NCI-H2081 treated with DMSO at 0.1 percent for 48 hours (cell line): ENCODE measurements at regions not wholly inside any gene's neighbourhood (a gene's known extent, or its start where the extent isn't known, plus 50 kb on each side); places are given as distances from the start of the nearest gene placed in this dataset.
"Not testable (repeated sequence)": the region's sequence is repeated elsewhere in the genome, so short reads cannot be mapped to it uniquely, and the experiment has no call there.

ENCODE experiments used
- DNase-seq: peaks from one replicate; lab custom pipeline; 2025; lab: John Stamatoyannopoulos, UW

DNA sequence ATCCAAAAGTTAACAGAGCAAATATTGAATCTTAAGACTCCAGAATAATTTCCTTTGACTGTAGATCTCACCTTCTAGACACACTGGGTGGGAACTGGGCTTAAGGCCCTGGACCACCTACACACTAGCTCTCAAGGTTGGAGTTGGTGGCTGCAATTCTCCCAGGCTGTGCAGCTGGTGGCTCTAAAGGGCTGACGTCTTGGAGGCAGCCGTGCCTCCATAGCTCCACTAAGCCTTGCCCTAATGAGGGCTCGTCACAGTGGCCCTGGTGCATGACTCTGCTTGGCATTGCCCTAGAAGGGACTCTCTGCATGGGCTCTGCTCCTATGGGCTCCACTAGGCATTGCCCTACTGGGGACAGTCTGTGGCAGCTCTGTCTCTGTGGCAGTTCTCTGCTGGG is 1005.2 kb downstream of the CCSER2 start:
- DNase-seq = no peak

DNA sequence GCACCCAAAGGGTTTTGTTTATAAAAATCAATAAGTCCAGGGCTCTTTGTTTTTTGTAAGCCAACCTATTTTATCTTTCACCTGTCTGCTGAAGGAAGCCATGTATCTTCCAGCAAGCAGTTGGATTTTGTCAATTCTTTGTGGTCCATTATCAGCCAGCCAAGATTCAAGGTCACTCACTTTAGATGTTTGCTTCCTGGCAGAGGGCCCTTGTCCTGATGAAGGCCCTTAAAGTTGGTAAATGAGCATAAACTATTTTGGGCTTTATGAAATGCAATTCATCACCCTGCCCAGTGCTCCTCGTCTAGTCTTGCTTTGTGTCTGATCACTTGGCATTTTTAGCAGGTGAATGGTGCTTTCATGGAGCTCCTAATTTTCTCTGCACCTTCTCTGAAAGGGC is 1004.2 kb downstream of the GRID1 start:
- DNase-seq = no peak

DNA sequence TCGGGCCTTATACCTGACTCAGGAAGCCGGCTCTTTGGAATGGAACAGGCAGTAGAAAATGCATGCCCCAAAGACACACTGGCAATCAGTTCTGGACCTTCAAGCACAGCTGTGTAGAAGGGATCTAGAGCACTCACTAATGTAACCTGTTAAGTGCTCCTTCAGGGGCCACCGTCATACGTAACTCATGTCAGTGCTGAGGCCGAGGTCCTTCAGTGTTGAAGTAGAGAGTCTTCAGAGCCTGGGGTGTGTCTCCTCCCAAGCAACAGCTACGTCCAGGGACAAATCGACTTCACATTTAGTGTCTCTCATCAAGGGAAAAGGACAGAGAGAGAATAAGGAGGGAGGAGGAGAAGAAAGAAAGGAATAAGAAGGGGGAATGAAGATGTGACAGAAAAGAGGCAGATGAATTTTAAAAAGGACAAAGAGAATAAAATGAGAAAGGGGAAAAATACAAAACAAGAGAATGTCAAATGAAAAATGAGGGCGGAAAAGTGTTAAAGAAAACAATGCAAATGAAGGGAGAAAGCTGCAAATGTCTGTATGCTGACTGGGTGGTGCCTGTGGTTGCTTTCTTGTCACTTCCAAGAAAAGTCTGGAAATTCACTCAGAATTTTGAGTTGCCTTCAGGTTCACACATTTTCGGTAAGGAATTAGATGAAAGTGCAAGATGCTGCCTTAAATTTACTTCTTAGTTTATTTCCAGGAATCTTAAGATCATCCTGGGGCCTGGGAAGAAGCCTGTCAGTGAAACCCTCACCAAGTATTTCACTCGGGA is 989.4 kb downstream of the GRID1 start:
- DNase-seq = no peak

DNA sequence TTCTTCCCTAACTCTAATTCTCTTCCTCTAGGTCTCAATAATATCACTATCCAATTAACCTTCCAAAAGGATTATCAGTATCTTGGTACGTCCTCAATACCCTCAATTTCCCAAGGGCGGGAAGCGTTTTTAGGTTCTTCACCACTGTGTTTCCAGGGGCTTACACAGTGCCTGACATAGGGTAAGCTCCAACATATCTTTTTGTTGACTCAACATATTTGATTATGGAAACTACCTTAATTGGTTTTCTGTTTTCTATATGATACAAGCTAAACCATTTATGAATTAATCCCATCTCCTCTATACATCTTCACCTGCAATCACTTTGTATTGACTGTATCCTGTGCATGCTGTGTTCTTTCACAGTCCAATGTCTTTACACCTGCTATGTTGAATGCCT is 987.3 kb downstream of the GRID1 start:
- no peak for DNase-seq

DNA sequence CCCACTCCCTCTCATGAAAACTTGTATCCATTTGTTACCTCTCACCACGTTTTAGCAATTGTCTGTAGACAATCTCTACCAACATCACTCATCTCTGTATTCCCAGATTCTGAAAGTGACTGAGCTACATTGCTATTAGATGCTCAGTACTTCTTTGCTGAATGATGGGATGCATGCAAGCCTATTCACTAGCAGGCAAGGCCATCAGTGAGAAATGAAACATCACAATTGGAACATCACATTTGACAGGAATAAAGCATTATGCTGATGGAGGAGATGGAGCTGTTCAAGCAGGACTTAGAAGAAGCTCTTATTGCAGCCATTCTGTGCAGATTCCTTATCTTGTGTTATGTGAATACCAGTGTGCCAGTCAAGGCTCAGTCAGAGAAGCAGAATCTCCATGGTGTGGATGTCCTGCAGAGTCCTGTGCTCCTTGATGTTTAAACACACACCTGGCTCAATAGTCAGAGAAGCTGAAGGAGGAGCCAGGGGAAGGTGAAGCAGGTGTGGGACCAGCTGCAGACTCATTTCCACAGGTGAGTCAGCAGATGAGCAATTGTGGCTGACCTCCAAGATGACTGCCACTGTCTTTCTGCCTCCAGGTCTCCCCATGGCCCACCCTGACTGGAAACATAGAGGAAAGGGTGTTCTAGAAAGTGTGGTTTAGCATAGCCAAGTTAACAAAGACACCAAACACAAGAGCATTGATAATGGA is 965.5 kb downstream of the GRID1 start:
- no peak for DNase-seq

DNA sequence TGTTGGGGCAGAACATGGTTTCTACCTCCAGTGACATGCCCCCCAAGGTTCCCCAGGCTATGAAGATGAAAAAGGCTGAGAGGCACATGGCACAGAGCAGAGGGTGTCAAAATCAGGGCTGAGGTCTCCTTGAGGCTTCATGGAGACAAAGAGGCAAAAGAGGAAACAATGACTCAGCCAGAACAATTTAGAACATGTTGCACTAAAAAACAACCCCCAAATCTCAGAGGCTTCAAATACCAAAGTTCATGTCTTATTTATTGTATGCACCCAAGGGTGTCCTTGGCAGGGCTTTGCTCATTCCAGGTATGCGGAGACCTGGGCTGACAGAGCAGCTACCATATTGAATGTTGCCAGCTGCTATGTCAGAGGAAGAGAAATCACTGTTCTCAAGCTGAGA is 964.1 kb downstream of the GRID1 start:
- DNase-seq = no peak

DNA sequence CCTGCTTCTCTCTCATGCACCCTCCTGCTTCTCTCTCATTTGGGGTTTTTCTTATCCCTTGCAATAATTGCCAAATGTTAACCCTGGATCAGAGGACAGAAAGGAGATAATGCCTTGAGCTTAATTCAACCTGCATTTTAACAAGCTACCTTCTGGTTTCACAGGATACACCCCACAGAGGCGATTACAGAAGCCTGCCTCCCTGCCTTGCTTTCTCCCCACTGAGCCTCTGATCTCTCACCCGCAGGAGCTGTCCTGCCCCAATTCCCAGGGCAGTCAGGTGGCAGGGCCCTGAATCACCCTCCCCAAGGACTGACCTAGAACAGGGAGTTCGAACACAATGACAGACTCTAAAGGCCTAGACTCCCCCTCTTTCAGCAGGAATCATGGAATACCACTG is 959.5 kb downstream of the GRID1 start:
- no peak for DNase-seq

DNA sequence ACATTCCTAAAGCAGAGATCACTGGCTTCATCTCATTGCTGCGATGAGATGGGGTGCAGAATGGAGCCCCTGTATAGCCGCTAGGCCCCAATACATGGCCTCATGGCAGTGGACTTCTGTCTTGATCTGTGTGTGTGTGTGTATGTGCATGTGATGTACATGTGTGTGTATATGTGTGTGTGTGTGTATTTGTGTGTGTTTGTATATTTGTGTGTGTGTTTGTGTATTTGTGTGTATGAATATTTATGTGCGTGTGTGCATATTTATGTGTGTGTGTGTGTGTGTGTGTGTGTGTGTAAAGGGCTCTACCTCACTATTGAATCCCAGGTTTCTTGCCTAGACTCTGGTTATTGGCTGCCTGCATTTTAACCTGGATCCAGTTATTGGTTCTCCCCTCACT is 958.2 kb downstream of the GRID1 start:
- DNase-seq = no peak

DNA sequence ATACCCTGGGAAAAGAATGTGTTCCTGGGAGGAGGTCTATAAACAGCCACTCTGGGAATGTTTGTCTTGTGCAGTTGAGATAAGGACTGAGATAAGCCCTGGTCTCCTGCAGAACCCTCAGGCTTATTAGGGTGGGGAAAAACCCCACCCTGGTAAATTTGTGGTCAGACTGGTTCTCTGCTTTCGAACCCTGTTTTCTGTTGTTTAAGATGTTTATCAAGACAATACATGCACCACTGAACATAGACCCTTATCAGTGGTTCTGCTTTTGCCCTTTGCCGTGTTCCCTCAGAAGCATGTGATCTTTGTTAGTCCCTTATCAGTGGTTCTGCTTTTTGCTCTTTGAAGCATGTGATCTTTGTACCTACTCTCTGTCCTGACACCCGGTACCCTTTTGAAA is 956.0 kb downstream of the GRID1 start:
- DNase-seq = not testable (repeated sequence)

DNA sequence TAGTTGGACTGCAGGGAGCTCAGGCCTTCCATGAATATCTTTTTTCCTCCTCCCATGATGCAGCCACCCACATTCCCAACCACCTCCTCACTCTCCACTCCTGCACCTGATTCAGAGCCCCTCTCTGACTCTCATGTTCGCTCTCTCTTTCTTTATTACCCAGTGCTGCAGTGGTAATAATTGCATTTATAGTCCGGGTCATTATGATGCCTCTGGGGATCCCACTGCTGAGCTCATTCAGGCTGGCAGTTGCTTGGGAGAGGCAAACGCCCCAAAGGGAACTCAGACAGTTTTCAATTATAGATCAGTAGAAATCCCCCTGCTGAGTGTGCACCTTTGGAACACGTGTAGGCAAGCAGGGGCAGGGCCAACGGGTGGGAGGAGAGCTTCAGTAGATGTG is 953.0 kb downstream of the GRID1 start:
- no peak for DNase-seq

DNA sequence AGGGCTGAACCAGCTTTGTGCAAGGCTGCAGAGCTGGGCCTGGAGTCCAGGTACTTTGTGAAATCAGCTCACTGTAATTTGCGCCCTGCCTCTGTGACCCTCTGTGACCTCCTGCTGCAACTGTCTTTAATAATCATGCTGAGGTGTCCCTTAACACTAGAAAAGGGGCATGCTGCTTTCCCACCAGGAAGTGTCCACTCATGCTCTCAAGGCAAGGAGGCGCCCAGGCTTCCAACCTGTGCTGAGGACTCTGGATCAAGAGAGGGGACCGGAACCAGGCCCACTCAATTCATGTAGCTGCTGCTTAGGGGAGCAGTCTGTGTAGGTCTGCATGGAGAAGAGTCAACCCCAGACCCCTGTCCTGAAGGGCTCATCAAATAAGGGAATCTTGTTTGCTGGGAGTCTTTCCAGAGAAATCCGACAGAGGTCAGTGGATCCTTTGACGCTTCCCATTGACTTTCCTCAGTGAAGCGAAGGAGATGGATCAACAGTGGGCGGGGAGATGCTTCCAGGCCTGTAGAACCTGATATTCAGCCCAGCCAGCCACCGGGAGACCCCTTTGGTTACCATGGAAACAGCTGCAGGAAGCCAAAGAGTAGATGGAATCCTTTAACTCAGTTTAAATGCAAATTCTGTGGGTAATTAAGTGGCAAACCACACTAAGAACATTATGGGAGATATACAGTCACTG is 945.9 kb downstream of the GRID1 start:
- no peak for DNase-seq

DNA sequence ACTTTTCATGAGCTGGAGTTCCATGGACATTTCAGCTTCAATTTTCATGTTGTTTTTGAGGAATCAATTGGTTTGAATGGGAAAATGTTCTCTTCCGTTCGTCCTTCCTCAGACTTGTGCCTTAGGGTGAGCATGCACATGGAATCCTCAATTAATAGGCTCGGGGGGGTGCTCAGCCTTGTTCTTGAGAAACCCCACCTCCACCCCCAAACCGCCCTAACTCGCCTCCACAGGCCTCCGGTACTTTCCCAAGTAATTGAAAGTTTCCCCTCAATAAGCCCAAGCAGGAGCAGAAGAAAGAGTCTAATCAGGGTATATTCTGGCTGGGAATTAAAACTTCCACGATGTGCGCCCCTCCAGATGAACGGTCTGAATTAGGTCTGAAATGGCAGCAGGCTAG is 945.2 kb downstream of the GRID1 start:
- no peak for DNase-seq

DNA sequence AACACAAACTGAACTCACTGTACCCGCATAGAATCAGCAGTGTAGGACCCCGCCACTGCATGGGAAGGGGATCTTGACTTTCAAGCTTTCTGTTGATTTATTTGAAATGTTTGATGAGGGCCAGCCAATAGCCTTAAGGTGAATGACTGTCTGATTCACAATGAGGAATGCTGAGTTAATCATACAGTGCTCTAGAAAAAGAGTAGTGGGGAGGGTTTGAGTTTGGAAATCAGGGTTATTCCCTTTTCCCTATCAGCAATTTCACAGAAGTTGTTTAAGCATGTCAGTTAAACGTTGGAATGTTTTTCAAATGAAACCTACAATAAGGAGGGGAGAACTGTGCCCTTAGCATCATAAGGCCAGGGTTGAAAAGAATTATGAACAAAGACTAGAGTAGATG is 937.5 kb downstream of the GRID1 start:
- no peak for DNase-seq

DNA sequence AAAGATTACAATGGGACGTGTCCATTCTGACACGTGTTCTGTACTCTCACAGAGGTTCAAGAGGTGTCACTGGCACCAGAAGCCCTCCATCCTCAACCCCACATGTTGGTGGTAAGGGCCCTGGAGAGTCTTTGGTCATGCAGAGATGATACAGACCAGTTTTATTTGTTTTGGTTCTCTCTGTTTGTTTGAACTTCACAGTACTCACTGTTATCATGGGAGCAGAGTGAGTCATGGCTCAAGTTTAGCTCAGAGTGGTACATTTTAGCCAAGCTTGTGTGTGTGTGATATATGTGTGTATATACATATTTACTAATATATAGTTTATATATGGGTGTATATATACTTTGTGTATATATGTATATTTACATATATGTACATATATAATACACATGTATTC is 935.6 kb downstream of the GRID1 start:
- no peak for DNase-seq

DNA sequence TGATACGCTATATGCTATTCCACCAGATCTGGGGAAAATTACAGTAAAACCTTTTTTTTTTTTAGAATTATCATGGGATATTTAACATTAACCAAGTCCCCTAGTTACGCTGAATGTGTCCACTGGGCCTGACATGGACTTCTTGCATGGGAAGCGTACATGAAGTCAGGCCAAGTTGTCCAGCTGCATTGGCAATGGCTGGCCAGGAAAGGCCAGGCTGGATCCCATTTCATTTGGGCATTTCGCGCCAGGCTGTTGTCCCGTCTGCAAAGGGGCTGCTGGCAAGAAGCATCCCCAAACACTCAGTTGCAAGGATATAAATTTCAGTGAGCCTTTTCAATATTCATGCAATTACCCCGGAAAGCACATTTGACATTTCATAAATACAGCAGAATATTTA is 933.3 kb downstream of the GRID1 start:
- DNase-seq = no peak

DNA sequence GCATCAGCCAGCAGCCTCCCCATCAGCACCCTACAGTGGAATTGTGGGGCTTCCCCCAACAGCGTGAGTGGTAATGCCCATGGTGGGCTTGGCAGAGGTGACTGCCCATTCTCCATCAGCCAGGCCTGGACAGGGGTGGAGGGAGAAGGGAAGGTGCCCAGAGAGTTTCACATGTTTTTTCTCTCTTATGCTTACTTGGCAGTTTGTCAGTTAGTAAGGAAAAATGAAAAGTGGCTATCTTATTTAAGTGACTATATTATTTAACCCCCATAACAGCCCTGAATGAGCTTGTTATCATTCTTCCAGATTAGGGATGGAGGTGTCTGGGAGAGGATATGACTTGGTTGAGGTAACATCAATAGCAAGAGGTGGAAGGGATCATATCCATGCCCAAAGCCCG is 921.7 kb downstream of the GRID1 start:
- DNase-seq = no peak

DNA sequence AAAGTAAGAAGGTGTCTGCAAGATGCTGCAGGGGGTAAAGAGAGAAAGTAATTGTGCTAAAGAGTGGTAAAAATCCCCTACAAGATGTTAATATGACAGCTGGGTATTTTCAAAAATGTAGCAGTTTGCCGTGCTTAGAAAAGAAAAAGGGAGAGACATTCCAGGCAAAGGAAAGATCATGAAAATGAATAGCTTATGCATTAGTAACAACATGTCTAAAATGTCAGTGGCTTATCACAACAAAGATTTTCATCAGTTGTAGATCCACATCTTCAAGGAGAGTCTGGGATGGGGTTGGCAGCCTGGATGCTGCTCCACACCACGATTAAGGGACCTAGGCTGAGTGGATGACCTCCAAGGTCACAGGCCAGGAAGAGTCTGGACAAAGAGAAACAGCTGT is 920.9 kb downstream of the GRID1 start:
- DNase-seq = no peak

DNA sequence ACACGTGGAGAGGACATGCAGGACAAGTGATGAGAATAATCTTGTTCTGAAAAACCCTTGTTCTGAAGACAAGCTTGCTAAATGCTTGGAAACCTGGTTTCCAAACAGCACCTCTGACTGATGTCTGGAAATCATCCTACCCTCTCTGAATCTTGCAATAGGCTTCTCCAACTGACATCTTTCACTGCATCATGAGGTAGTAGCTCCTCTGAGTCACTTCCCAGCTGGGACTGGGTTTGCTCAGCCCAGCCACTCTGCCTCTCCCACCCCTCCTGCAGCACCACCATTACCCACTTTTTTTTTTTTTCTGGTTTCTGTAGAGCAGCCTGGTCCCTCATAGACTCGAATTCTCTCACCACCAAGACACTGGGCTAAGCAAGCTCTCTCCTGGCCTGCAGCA is 919.8 kb downstream of the GRID1 start:
- DNase-seq = no peak

DNA sequence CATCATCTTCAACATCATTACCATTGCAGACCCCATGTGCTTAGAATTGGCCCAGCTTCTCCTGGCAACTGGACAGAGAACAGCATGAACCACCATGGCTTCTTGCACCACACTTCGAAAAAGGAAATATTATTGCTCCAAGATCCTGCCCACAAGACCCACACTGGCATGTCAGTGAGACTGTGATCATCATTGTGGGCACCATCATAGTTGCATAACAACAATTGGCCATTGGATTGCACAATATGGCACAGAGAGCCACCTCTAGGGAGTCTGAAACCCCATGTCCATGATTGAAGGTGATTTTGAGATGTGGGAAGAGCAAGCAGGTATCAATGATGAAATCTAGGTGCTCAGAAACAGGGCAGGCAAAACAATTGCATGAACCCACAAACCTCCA is 918.9 kb downstream of the GRID1 start:
- DNase-seq = no peak

DNA sequence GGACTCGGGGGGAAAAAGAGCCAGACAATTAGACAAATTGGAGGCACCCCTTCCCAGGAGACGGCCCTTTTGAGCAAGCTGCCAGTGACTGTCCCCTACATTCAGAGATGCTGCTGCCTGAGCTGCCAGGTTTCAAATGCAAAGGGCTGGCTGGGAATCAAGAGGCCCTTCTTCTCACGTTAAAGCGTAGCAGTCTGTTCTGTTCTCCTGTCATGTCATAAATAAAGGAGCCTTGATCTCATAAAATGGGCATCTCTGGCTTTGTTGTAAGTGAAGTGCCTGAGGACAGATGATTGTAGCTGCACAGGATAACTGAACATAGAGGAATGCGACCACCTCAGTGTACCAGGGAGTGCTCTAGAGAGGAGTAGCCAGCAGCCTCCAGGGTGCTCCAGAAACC is 917.9 kb downstream of the GRID1 start:
- DNase-seq = no peak

DNA sequence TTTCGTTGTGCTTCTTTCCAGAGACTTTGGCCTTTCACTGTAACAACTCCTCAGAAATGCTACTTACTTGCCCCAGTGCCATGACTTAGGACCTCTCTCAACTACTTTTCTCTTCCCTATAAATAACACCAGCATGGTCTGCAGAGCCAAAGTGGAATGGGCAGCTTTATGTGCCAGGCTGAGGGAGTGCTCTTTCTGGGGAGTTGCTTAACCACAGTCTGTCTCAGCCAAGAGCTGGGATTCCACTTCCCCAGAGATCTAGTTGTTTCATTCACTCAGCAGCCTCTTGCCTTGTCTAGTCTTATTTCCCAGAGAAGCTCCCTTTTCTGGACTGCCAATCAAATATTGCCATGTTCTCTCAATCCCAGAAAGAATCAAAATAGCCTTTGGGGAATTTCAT is 912.2 kb downstream of the GRID1 start:
- no peak for DNase-seq

DNA sequence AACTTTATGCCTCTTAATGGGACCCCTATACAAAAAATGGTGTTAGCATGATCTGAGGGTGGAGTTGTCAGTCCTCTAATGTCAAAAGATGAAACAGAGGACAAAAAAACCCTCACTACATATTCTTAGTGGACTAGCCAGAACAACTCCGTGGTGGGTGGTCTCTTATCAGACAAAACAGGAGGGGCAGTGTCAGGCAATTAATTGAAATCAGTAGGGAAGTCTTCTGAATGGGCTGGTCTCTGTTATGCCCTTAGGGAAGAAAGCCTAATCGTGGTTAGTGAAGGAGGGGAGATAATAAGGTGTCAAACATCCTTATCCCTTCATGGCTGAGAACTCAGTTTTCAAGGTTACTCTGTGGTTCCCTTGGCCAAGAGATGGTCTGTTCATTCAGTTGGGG is 909.4 kb downstream of the GRID1 start:
- no peak for DNase-seq

DNA sequence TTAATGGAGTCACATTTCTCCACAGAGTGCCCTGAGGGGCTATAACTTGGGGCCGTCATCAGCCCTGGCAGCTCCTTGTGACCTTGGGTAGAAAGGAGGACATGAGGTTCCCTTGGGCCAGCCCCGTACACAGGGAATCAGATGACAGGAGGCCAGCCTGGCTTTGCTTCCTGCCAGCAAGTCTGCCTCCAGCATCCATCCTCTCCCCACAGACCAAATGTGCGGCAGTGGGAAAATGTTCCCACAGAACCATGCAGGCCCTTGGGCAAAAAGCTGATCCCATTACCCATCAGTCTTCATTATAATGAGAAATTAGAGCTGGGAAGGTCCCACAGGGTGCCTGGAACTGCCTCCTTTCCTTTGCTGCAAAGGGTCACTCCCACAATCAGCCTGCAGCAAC is 908.3 kb downstream of the GRID1 start:
- no peak for DNase-seq
